Thymus (tissue), 11 donors: ENCODE measurements at regions not wholly inside any gene's neighbourhood (a gene's known extent, or its start where the extent isn't known, plus 50 kb on each side); places are given as distances from the start of the nearest gene placed in this dataset.

Experiments used
- DNase-seq, 9 donors: peaks; one replicate each; pipeline ENCODE4 v3.0.0-alpha.2; 2013; ENCODE audit warnings: low spot score in 9 of 9, low read depth in 6 of 9, missing footprints in 1 of 9
- H3K27ac ChIP-seq, 2 donors: one replicate each; pipeline ENCODE4 v1.5.1; 2013; ENCODE audit warnings: control low read depth in 1 of 2, low read depth in 1 of 2, low read length in 1 of 2, mild to moderate bottlenecking in 1 of 2, moderate library complexity in 1 of 2
- H3K27me3 ChIP-seq, 2 donors: one replicate each; pipeline ENCODE4 v1.5.1; 2013; ENCODE audit warnings: low read length in 1 of 2; ENCODE audit not compliant: control insufficient read depth in 2 of 2, insufficient read depth in 1 of 2
- H3K36me3 ChIP-seq, 2 donors: one replicate each; pipeline ENCODE4 v1.5.1; 2013; ENCODE audit warnings: low read length in 1 of 2, mild to moderate bottlenecking in 1 of 2, moderate library complexity in 1 of 2; ENCODE audit not compliant: control insufficient read depth in 2 of 2, insufficient read depth in 2 of 2
- H3K4me1 ChIP-seq, 2 donors: one replicate each; pipeline ENCODE4 v1.5.1; 2013; ENCODE audit warnings: low read length in 2 of 2; ENCODE audit not compliant: control insufficient read depth in 2 of 2, insufficient read depth in 2 of 2
- H3K4me3 ChIP-seq, 2 donors: one replicate each; pipeline ENCODE4 v1.5.1; 2013; ENCODE audit warnings: low read length in 2 of 2, control low read depth in 1 of 2, mild to moderate bottlenecking in 1 of 2
- H3K9me3 ChIP-seq, 2 donors: one replicate each; pipeline ENCODE4 v1.5.1; 2013; ENCODE audit warnings: low read length in 1 of 2, mild to moderate bottlenecking in 1 of 2; ENCODE audit not compliant: control insufficient read depth in 2 of 2, insufficient read depth in 1 of 2
- WGBS: extraction: QIAGEN DNeasy Blood & Tissue Kit; methylation state at CpG from one replicate; pipeline ENCODE4 v1.1.7; 2013; 5-methylcytosine and 5-hydroxymethylcytosine counted together
- donor health status: healthy.

GRCh38 chr1:81430955-81431623 lies 369.6 kb upstream of the ADGRL2 start:
- H3K27ac ChIP-seq, result no peak overlapping the region
- H3K4me3 ChIP-seq, result no peak overlapping the region
- WGBS, result 24% methylated on average over 6 of the region's 6 CpGs
- H3K9me3 ChIP-seq, result no peaks in the 10 kb centered on the region
- no peaks in the 10 kb centered on the region for H3K36me3 ChIP-seq
- no peak for DNase-seq
- H3K27me3 ChIP-seq, result no peaks in the 10 kb centered on the region
- no peaks in the 10 kb centered on the region for H3K4me1 ChIP-seq

GRCh38 chr1:81430236-81430938 lies 370.3 kb upstream of the ADGRL2 start:
- no peak for DNase-seq
- H3K4me1 ChIP-seq, result no peaks in the 10 kb centered on the region
- H3K36me3 ChIP-seq, result no peaks in the 10 kb centered on the region
- H3K27me3 ChIP-seq, result no peaks in the 10 kb centered on the region
- WGBS, result 80% methylated on average over 1 of the region's 1 CpG
- no peak overlapping the region for H3K4me3 ChIP-seq
- H3K9me3 ChIP-seq, result no peaks in the 10 kb centered on the region
- no peak overlapping the region for H3K27ac ChIP-seq

- H3K36me3 ChIP-seq, result no peaks in the 10 kb centered on the region
- no peak for DNase-seq
- H3K27me3 ChIP-seq, result no peaks in the 10 kb centered on the region
- H3K4me3 ChIP-seq, result no peak overlapping the region
- WGBS, result 91% methylated on average over 1 of the region's 1 CpG
- no peaks in the 10 kb centered on the region for H3K4me1 ChIP-seq
- H3K27ac ChIP-seq, result no peak overlapping the region
- no peaks in the 10 kb centered on the region for H3K9me3 ChIP-seq
Observed at GRCh38 chr1:81428998-81429397, 371.7 kb upstream of the ADGRL2 start.

GRCh38 chr1:81424816-81425215 lies 375.9 kb upstream of the ADGRL2 start:
- Histone ChIP-seq H3K27ac (no peak overlapping the region), H3K36me3 (no peaks in the 10 kb centered on the region), H3K4me1 (no peaks in the 10 kb centered on the region), H3K9me3 (no peaks in the 10 kb centered on the region), H3K4me3 (no peak overlapping the region), H3K27me3 (no peaks in the 10 kb centered on the region)
- WGBS, result 93% methylated on average over 2 of the region's 2 CpGs
- no peak for DNase-seq

GRCh38 chr1:81424061-81424460 lies 376.7 kb upstream of the ADGRL2 start:
- 90% methylated on average over 5 of the region's 5 CpGs for WGBS
- no peak for DNase-seq
- H3K4me3 ChIP-seq, result no peak overlapping the region
- H3K9me3 ChIP-seq, result no peaks in the 10 kb centered on the region
- H3K27me3 ChIP-seq, result no peaks in the 10 kb centered on the region
- H3K36me3 ChIP-seq, result no peaks in the 10 kb centered on the region
- no peak overlapping the region for H3K27ac ChIP-seq
- no peaks in the 10 kb centered on the region for H3K4me1 ChIP-seq

- H3K27ac ChIP-seq, result no peak overlapping the region
- H3K4me3 ChIP-seq, result no peak overlapping the region
- DNase-seq, result no peak
- H3K4me1 ChIP-seq, result no peaks in the 10 kb centered on the region
- no peaks in the 10 kb centered on the region for H3K27me3 ChIP-seq
- no peaks in the 10 kb centered on the region for H3K9me3 ChIP-seq
- 98% methylated on average over 2 of the region's 2 CpGs for WGBS
- no peaks in the 10 kb centered on the region for H3K36me3 ChIP-seq
Observed at GRCh38 chr1:81420760-81421159, 380.0 kb upstream of the ADGRL2 start.

- H3K27ac ChIP-seq, result no peak overlapping the region
- DNase-seq, result peak in 5 of 9 donors; percentile 12 to 55 (median 22)
- H3K27me3 ChIP-seq, result no peaks in the 10 kb centered on the region
- H3K4me1 ChIP-seq, result no peaks in the 10 kb centered on the region
- WGBS, result 23% methylated on average over 10 of the region's 10 CpGs
- H3K36me3 ChIP-seq, result no peaks in the 10 kb centered on the region
- H3K4me3 ChIP-seq, result no peak overlapping the region
- no peaks in the 10 kb centered on the region for H3K9me3 ChIP-seq
Observed at GRCh38 chr1:81414488-81415015, 386.2 kb upstream of the ADGRL2 start.

GRCh38 chr1:81412954-81413353 lies 387.8 kb upstream of the ADGRL2 start:
- 75% methylated on average over 4 of the region's 4 CpGs for WGBS
- H3K4me3 ChIP-seq, result no peak overlapping the region
- H3K36me3 ChIP-seq, result no peaks in the 10 kb centered on the region
- no peaks in the 10 kb centered on the region for H3K4me1 ChIP-seq
- no peak overlapping the region for H3K27ac ChIP-seq
- H3K27me3 ChIP-seq, result no peaks in the 10 kb centered on the region
- no peaks in the 10 kb centered on the region for H3K9me3 ChIP-seq
- DNase-seq, result no peak

- WGBS, result 97% methylated on average over 3 of the region's 3 CpGs
- Histone ChIP-seq H3K4me1 (peaks cover 0 to 3% of the 10 kb centered on the region in 2 donors), H3K9me3 (no peaks in the 10 kb centered on the region), H3K27ac (no peak overlapping the region), H3K4me3 (no peak overlapping the region), H3K27me3 (no peaks in the 10 kb centered on the region), H3K36me3 (no peaks in the 10 kb centered on the region)
- no peak for DNase-seq
Observed at GRCh38 chr1:81410941-81411340, 389.8 kb upstream of the ADGRL2 start.
